GM18511 (cell line): ENCODE measurements at regions not wholly inside any gene's neighbourhood (a gene's known extent, or its start where the extent isn't known, plus 50 kb on each side); places are given as distances from the start of the nearest gene placed in this dataset.

Source experiments
- ATAC-seq: cut with Tn5 transposase; IDR thresholded peaks from one replicate; pipeline ENCODE4 v1.9.1; 2021; ENCODE audit warnings: mild to moderate bottlenecking, moderate library complexity; ENCODE audit not compliant: unreplicated experiment

GRCh38 chr18:25875551-25876240, 214.7 kb downstream of the SS18 start:
- ATAC-seq, result no peak

- no peak for ATAC-seq
These were observed 216.6 kb downstream of the SS18 start for GRCh38 chr18:25873833-25874232.

- ATAC-seq, result no peak
These were observed 224.1 kb downstream of the SS18 start for GRCh38 chr18:25866331-25866730.

GRCh38 chr18:25862881-25863600, 227.4 kb downstream of the SS18 start:
- ATAC-seq, result no peak

GRCh38 chr18:25853691-25854433, 236.6 kb downstream of the SS18 start:
- no peak for ATAC-seq

- ATAC-seq, result no peak
These were observed 246.6 kb downstream of the SS18 start for GRCh38 chr18:25843791-25844190.

- ATAC-seq, result no peak
These were observed 247.7 kb downstream of the SS18 start for GRCh38 chr18:25842665-25843064.

- peak; percentile 48 for ATAC-seq
These were observed 256.4 kb downstream of the SS18 start for GRCh38 chr18:25834061-25834460.

GRCh38 chr18:25832001-25832604, 258.3 kb downstream of the SS18 start:
- ATAC-seq, result peak; percentile 75

- ATAC-seq, result no peak
These were observed 259.1 kb downstream of the SS18 start for GRCh38 chr18:25831301-25831701.

- ATAC-seq, result no peak
These were observed 259.6 kb downstream of the SS18 start for GRCh38 chr18:25830787-25831186.

- no peak for ATAC-seq
These were observed 262.4 kb downstream of the SS18 start for GRCh38 chr18:25827961-25828561.

- no peak for ATAC-seq
These were observed 263.2 kb downstream of the SS18 start for GRCh38 chr18:25827228-25827627.

- ATAC-seq, result no peak
These were observed 263.6 kb downstream of the SS18 start for GRCh38 chr18:25826823-25827222.

- ATAC-seq, result peak; percentile 59
These were observed 264.2 kb downstream of the SS18 start for GRCh38 chr18:25825979-25826776.

GRCh38 chr18:25825056-25825455, 265.4 kb downstream of the SS18 start:
- ATAC-seq, result no peak

- no peak for ATAC-seq
These were observed 270.6 kb downstream of the SS18 start for GRCh38 chr18:25819746-25820363.

- no peak for ATAC-seq
These were observed 271.9 kb downstream of the SS18 start for GRCh38 chr18:25818505-25818904.

GRCh38 chr18:25817546-25818237, 272.7 kb downstream of the SS18 start:
- no peak for ATAC-seq
